K562 (cell line): ENCODE measurements at regions not wholly inside any gene's neighbourhood (a gene's known extent, or its start where the extent isn't known, plus 50 kb on each side); places are given as distances from the start of the nearest gene placed in this dataset.

ENCODE experiments used
- KDM1A ChIP-seq, 2 experiments: fragments of 450-650 bp; IDR thresholded peaks; 2 replicates each; pipeline ENCODE4 v1.6.1; 2016; ENCODE audit warnings: mild to moderate bottlenecking in 2 of 2
- RAD21 ChIP-seq, 2 experiments: fragments of 250-450 bp in 1 of 2; fragments of 450-650 bp in 1 of 2; sonication (Bioruptor Pico) in 1 of 2; formaldehyde crosslinking in 1 of 2; IDR thresholded peaks in 1 of 2; conservative IDR thresholded peaks in 1 of 2; 2 replicates each; pipeline versions ENCODE4 v1.4.0 to v1.8.0; 2020 to 2022; ENCODE audit warnings: mild to moderate bottlenecking in 2 of 2, moderate library complexity in 1 of 2
- WHSC1 ChIP-seq: IDR thresholded peaks from one replicate; pipeline ENCODE4 v1.6.1; 2012; ENCODE audit warnings: low read length, control low read depth, inconsistent platforms

DNA sequence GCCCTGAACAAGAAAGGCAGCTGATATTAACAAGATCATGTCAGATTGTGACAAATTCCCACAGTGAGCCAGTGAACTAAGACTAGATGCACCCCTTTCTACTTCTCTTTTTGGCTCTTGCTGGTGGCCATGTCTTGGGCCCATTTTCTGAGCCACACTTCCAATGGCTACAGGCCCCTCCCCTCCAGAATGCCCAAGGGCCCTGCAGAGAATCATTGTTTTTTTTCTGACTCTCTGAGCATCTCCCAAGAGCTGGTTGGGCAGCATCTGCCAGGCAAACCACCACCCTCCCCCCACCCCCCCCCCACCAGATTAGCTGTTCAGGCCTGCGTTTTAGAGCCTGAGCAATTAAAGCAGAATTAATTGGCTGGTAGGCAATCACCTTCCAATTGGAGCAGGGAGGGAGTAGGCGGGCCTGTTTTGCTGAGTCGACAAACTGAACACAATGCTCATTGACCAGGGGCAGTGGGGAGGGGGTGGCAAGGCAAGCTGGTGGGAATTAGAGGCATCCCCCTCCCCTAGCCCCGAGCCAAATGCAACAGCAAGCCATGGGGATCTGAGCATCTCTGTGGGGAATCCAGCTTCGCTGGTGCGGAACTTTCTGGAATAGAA is 541.4 kb downstream of the MN1 start:
- no peak for TF ChIP-seq RAD21 (CRISPR knock-in tag; conservative IDR thresholded peaks at IDR 0.05 in 1 of 2, IDR thresholded peaks at IDR 0.05 in 1 of 2)
- no peak for TF ChIP-seq WHSC1
- no peak for TF ChIP-seq KDM1A (IDR thresholded peaks at IDR 0.05)
